ENCODE measurements at regions not wholly inside any gene's neighbourhood (a gene's known extent, or its start where the extent isn't known, plus 50 kb on each side); places are given as distances from the start of the nearest gene placed in this dataset.

- no peak for DNase-seq
Measured at GRCh38 chr9:120210274-120210673, 369.7 kb downstream of the CDK5RAP2 start.

- no peak for DNase-seq
Measured at GRCh38 chr9:120202856-120203654, 376.9 kb downstream of the CDK5RAP2 start.

GRCh38 chr9:120198027-120198426 is 381.9 kb downstream of the CDK5RAP2 start:
- DNase-seq, result no peak

DNA sequence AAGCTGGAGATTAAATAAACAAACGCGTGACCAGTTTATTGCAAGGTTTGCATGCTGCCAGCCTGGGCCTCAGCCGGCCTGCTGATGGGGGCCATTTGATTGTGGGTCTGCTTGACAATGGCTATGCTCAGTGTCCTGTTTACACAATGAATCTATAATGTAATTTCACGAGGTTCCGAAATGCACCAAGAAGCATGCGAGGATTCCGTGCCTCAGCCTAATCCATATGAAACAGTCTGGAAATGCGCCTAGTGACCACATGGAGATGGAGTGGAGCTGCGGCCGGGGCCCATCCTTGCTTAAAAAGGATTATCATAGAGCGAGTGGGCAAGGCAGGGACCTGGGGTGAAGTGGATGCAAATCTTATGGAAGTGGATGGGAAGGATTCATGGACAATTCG is 382.4 kb downstream of the CDK5RAP2 start:
- no peak for DNase-seq

- no peak for DNase-seq
Measured at GRCh38 chr9:120191141-120191540, 388.8 kb downstream of the CDK5RAP2 start.

GRCh38 chr9:120187758-120188157 is 392.2 kb downstream of the CDK5RAP2 start:
- DNase-seq, result no peak

DNA sequence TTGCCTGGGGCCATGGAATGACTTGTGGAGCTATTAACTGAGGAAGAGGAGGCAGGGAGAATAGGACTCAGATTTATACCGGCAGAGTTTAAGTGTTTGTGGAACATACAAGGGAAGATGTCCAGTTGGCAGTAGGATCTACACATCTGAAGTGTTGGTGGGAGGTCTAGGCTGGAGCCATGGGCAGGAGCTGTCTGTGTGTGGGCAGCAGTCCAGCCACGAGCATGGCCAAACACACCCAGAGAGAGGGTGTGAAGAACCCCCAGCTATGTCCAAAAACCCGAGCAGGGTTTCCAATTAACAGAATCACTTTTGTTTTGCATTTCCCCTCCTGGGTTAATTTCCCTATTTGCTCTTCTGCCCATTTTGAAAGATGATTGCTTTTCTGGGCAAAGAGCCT is 393.7 kb downstream of the CDK5RAP2 start:
- DNase-seq, result no peak

DNA sequence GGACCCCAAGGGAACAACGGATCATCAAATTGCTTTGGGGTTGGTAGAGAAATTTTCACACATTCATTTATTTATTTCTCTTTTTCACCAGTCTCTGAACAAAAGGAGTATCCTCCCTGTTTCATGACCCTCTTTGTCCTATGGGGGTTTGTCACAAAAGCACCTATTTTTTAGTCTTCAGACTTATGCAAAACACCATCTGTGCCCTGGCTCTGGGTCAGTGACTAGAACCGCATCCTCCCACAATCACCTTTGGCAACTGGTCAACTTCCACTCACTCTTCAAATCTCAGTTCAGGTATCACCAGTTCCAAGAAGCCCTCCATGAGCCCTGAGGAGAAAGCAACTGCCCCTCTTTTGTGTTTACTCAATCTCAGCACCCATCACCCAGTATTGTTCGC is 395.7 kb downstream of the CDK5RAP2 start:
- DNase-seq, result no peak

GRCh38 chr9:120183615-120184014 is 396.4 kb downstream of the CDK5RAP2 start:
- DNase-seq, result no peak

DNA sequence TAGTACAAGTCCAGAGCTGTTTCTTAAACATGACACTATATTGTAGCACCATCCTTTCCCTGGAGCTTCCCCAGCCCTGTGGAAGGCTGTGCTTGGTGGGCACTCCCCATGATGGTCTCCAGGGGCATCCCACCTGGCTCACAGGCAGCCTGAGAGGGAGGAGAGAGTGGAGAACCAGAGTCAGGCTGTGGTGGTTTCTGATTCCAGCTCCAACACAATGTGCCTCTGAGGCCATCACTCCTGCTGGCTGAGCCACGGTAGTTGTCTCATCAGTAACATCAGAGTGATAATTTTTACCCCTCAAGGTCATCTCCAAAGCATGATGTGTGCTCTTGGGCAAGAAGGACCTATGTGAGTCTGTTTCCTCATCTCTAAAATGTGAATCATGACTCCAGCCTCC is 398.0 kb downstream of the CDK5RAP2 start:
- DNase-seq, result no peak

DNA sequence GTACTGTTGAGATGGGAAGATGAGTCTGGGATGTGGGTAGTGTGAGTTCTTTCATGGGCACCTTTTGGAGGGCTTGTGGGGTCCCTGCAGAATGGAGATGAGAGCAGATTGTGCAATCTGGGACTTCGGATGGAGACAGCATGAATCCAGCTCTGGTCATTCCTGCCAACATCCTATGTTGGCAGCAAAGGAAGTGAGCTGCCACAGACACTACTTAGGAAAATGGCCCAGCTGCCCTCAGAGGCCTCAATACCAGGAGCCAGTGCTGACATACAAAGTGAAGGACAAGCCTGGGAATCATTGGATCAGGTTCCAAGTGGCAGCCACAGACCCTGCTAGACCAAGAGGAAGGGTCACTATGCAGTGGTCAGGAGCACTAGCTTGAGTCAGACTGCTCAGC is 402.8 kb downstream of the CDK5RAP2 start:
- DNase-seq, result no peak

GRCh38 chr9:120175031-120175430 is 404.9 kb downstream of the CDK5RAP2 start:
- no peak for DNase-seq

GRCh38 chr9:120161776-120162175 is 418.2 kb downstream of the CDK5RAP2 start:
- DNase-seq, result no peak

GRCh38 chr9:120158221-120158620 is 421.7 kb downstream of the CDK5RAP2 start:
- DNase-seq, result no peak

DNA sequence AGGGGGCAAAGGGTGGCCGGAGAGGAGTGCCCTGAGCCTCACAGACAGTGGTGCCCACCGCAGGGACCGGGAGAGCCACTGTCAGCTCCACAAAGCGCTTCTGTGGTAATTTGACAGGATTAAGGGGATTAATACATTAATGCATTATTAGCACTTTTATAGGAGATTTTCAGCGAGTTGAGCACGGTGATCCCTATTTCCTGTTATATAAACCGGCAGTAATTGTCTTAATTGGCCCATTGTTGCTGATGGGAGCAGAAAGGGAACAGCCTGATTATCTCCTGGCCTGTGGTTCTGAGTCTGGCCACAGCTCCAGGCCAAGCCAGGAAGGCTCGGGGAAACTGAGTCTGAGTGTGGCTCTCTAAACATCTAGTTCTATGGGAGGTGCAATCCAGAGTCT is 423.6 kb downstream of the CDK5RAP2 start:
- no peak for DNase-seq

DNA sequence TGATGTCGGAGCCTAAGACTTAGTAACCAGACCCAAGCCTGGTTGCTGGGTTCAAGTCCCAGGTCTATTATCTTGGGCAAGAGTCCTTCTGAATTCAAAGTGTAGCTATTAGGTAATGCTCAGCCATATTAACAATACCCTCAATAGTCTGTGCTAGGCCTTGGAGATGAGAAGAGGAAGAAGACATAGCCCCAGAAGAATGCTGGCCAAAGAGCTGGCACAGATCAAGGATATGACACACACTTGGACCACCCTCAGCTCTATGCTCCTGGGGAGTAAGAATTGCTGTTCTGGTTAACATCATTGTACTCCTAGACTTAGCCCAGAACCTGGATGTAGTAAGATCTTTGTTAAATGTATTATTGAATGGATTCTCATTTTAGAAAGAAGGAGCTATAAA is 426.7 kb downstream of the CDK5RAP2 start:
- DNase-seq, result no peak

DNA sequence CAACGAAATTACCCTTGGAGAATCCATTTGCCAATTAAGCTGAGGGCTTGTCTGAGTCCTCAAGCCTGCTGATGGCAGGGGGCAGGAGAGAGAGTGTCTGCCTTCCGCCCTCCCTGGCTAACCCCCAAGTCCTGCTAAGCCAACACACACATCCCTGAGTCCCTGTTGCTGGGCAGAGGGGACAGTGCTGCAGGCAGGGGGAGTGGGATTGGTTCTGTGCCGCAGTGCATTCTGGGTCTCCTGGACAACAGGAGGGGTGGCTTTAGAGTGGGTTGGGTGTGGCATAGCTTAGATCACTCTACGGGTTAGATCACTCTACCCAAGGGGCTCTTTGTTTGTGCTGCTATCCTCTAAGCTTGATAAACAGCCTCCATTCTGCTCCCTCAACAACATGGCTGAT is 427.7 kb downstream of the CDK5RAP2 start:
- no peak for DNase-seq

DNA sequence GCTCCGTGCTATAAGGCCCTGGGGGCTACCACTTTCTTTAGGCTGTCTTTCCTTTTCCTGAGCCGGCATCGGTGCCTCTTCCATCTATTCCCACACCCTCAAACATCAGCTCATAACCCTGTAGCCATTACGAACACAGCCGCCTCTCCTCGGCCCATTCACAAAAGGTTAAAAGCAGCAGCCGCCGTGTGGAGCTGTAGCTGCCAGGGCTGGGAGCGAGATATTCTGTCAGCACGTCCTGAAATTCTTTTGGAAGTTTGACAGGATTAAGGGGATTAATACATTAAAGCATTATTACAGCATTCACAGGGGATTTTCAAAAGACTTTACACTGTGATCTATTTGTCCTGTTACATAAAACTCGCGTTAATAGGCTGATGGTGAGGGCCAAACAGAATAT is 428.2 kb downstream of the CDK5RAP2 start:
- DNase-seq, result no peak

DNA sequence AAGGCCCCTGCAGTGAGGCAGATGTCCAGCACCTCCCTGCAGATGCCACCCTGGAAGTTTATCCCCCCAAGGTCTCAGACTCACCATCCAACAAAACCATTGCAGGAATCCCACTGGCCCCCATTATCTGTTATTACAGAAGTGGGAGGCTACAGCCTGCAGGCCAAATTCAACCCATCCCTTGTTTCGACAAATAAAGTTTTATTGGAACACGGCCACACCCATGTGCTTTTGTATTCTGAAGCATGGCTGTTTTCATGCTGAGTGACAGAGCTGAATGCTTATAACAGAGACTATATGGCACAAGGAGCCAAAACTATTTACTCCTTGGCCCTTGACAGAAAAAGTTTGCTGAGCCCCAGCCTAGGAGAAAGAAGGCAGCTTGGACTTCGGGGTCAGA is 428.8 kb downstream of the CDK5RAP2 start:
- no peak for DNase-seq

DNA sequence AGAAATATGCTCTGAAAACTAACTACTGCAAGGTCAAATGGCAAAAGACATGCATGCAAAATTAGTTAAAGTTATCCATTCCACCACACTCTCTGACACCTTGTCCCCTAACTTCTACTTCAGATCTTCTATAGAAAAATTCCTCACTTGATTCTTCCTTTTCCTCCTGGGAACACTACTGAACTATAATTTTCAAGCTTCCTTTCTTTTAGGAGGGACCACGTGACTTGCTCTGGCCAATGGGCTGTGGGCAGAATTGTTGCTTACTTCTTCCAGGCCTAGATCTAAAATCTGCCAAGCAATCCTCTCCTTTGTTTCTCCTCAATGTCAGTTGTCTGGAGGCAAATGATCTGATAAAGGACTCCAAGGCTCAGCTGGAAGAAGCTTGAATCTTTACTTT is 441.0 kb downstream of the CDK5RAP2 start:
- DNase-seq, result no peak

DNA sequence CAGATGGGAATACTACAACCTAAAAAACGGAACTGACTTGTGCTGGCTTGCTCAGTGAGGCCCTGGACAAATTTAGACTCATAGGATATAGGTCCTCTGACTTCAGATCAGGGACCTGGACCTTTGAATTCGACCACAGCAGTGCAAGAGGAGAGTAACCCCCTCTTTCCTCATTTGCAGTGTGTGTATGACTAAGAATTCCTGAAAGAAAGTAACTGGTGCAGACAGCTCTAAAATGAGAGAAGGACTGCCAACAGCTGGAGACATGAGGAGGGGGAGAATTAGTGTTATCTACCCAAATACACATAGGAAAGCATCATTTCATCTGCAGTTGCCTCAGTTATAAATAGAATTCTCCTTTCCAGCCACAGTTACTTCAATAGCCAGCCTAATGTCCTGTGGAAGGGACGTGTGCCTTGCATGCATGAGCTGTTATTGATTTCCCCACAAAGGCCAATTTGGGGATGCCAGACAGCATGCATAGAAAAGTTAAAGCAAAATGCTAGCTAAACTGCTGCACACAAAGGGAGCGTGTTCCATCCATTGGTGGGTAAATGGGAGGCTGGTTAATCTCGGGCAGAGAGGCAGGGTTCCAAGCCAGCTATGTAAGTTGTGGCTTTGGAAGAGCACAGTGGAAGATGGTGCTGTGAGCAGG is 442.7 kb downstream of the CDK5RAP2 start:
- DNase-seq, result no peak

- no peak for DNase-seq
Measured at GRCh38 chr9:120136696-120137095, 443.3 kb downstream of the CDK5RAP2 start.

DNA sequence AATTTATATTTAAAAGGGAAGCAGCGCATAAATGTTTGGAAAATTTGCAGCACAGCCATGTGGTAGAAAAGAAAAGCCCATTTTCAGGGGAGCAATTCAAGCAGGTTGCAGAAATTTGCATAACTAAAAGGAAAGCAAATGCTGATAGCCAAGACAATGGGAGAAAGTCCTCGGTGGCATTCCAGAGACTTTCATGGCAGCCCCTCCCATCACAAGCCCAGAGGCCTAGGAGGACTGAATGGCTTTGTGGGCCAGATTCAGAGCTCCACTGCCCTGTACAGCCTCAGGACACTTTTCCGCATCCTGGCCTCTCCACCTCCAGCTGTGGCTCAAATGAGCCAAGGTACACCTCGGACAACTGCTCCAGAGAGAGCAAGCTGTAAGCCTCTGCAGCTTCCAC is 462.9 kb downstream of the CDK5RAP2 start:
- DNase-seq, result no peak

GRCh38 chr9:120110520-120110919 is 469.4 kb downstream of the CDK5RAP2 start:
- no peak for DNase-seq

GRCh38 chr9:120109242-120109641 is 470.7 kb downstream of the CDK5RAP2 start:
- peak; percentile 4 for DNase-seq

Measured in EL (cell line).